TTC549 (cell line): ENCODE measurements at regions not wholly inside any gene's neighbourhood (a gene's known extent, or its start where the extent isn't known, plus 50 kb on each side); places are given as distances from the start of the nearest gene placed in this dataset.

Experiments used
- FAIRE-seq: peaks from 2 replicates; lab custom pipeline; 2012; peaks lifted over from hg19 to GRCh38; lab: Jason Lieb, UNC

- no peak for FAIRE-seq
These were observed 969.7 kb downstream of the PDHA2 start for GRCh38 chr4:96809563-96809962.

DNA sequence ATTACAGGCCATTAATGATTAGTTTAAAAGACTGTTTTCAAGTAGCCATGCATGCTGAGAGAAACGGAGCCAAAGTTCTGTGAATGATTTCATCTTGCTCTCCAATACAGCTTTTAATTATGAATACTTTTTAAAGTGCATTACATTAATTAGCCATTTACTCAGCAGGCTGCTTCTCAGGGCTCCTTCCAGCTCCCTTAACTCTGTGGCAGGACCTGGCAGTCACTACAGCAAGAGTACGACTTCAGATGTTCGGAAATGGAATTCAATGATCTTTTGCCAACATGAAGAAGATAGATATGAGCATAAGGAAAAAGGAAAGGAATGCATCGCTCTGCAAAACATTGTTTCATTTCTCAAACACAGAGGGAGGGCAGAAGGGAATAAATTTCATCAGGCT lies 987.2 kb downstream of the PDHA2 start:
- FAIRE-seq, result no peak

GRCh38 chr4:96833831-96834230 lies 993.9 kb downstream of the PDHA2 start:
- no peak for FAIRE-seq

GRCh38 chr4:96835991-96836390 lies 996.1 kb downstream of the PDHA2 start:
- no peak for FAIRE-seq

GRCh38 chr4:96839441-96839840 lies 999.5 kb downstream of the PDHA2 start:
- FAIRE-seq, result no peak

DNA sequence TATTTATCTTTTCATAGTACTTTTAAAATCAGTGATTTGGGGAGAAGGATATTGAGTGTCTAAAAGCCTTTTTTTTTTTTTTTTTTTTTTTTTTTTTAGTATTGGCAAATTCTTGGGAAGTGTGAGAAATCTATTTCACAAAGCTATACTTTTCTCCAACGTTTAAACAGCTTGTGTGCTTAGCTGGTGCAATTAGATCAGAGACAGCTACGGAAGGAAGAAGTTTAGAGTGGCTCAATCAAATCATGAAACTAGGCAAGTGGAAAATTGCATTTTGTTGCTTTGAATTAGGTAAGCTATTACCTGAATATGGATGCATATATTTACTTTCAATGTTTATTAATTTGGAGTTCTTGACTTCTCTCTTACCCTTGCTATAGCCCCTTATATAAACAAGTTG lies 1001.9 kb downstream of the PDHA2 start:
- FAIRE-seq, result no peak

GRCh38 chr4:96844858-96845490 lies 1005.1 kb downstream of the PDHA2 start:
- FAIRE-seq, result no peak

- FAIRE-seq, result no peak
These were observed 1005.9 kb downstream of the PDHA2 start for GRCh38 chr4:96845819-96846218.

- FAIRE-seq, result no peak
These were observed 1034.8 kb downstream of the PDHA2 start for GRCh38 chr4:96874657-96875056.

- no peak for FAIRE-seq
These were observed 1039.6 kb downstream of the PDHA2 start for GRCh38 chr4:96879527-96879926.

- no peak for FAIRE-seq
These were observed 1048.0 kb downstream of the PDHA2 start for GRCh38 chr4:96887857-96888256.

GRCh38 chr4:96894621-96895020 lies 1054.7 kb downstream of the PDHA2 start:
- no peak for FAIRE-seq

DNA sequence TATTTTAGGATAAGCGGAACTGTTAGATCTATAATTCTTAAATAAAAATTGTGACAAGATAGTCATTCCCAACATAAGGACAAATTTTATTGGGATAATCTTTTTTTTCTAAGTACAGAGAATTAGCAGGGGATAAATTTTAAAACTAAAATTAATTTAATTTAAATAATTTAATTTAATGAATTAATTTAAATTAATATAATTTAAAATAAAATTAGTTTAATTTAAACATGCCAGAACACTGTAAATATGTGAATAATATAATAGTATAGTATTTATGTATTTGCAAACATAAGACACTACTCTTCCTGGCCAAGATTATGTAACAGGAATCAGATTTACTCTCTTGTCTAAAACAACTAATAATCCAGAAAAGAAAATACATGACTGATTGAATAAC lies 1055.9 kb downstream of the PDHA2 start:
- peak; percentile 38 for FAIRE-seq

GRCh38 chr4:96912716-96913115 lies 1072.8 kb downstream of the PDHA2 start:
- FAIRE-seq, result no peak

- FAIRE-seq, result no peak
These were observed 1073.7 kb downstream of the PDHA2 start for GRCh38 chr4:96913441-96914080.

- FAIRE-seq, result no peak
These were observed 1076.8 kb downstream of the PDHA2 start for GRCh38 chr4:96916711-96917110.

GRCh38 chr4:96936886-96937285 lies 1097.0 kb downstream of the PDHA2 start:
- FAIRE-seq, result no peak

GRCh38 chr4:96946552-96946951 lies 1106.7 kb downstream of the PDHA2 start:
- FAIRE-seq, result no peak

- no peak for FAIRE-seq
These were observed 1112.7 kb downstream of the PDHA2 start for GRCh38 chr4:96952610-96953009.

DNA sequence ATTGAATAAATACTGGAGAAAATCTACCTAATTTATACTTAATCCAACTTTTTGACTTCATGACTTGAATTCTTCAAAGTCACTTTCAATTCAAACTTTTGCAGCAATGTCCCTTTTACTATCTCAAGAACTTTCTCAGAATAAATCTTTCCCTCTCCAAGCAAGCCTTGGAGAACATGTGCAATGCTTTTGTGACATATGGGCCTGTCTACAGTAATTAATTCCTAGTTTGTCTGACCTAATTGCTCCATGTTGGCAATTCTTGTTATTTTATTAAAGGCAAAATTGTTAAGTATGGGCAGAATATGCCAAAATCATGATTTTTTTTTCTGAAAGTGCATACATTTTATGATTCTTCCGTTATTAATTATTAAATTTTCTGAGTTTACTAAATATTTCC lies 1115.3 kb downstream of the PDHA2 start:
- no peak for FAIRE-seq

GRCh38 chr4:96955691-96956090 lies 1115.8 kb downstream of the PDHA2 start:
- no peak for FAIRE-seq

DNA sequence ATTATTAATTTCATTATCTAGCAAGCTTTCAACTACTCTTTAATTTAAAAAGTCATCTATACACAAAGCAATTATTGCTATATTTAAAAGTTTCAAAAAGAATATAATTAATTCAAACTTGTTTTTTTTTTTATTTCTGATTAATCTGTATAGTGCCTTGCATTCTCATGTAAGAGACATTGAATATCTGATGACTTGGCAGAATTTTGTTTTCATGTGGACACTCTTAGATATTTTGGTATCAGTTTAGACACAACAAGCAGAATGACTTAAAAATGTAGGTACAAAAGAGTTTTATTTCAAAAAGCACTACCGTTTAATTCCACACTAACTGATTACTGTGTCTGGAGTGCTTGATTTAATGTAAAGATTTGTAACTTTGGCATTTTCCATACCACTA lies 1129.6 kb downstream of the PDHA2 start:
- FAIRE-seq, result no peak

DNA sequence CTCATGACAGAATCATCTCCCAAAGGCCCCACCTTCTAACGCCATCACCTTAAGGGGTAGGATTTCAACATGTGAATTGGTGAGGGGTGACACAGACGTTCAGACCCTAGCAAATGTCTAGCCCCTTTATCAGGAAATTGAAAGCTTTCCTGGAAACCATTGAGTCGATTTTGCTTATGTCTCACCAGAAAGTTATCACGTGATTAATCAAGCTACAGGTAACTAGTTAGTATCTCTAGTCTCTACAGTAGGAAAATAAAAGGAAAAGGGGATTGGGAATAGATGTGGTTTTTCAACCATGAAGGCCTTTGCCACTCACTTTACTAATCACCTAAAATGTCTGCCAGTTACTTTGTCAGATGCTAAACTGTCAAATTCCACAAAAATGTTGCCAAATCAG lies 1133.0 kb downstream of the PDHA2 start:
- no peak for FAIRE-seq

DNA sequence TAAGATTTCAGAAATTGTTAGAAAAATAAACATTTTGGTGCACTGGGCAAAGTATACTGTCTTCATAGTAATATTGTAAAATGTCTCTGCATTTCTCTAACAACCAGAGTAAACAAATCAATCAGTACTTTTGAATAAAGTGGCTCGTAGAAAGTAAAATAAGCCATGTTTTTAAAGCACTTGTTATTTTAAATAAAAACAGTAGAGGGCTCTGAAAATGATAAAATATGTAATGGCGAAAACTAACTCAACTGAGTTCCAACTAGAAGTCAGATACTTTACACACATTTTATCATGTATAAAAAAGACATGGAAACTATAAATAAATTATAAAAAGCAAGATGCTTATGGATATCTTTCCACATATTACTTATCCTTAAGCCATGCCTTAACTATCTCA lies 1134.4 kb downstream of the PDHA2 start:
- no peak for FAIRE-seq
